Cardiac fibroblast (primary cell): ENCODE measurements at regions not wholly inside any gene's neighbourhood (a gene's known extent, or its start where the extent isn't known, plus 50 kb on each side); places are given as distances from the start of the nearest gene placed in this dataset.

Source experiments
- DNase-seq, 2 donors: peaks; one replicate each; pipeline versions ENCODE4 v3.0.0 to v3.0.0-alpha.2; 2010; ENCODE audit warnings: low read depth in 2 of 2
- H3K4me3 ChIP-seq, 2 donors: replicated peaks in 1 of 2; 1 replicate in 1 of 2; 2 replicates in 1 of 2; pipeline ENCODE4 v1.5.1; 2011; ENCODE audit warnings: low read depth in 2 of 2, low read length in 2 of 2, mild to moderate bottlenecking in 2 of 2, moderate library complexity in 1 of 2
- TF ChIP-seq, protein P1 (sequence below): IDR thresholded peaks from one replicate; pipeline ENCODE4 v1.5.1; 2011; ENCODE audit warnings: low read depth, mild to moderate bottlenecking, low read length, inconsistent platforms

- DNase-seq, result peak in 1 of 2 donors; percentile 74
- TF ChIP-seq, protein P1, sequence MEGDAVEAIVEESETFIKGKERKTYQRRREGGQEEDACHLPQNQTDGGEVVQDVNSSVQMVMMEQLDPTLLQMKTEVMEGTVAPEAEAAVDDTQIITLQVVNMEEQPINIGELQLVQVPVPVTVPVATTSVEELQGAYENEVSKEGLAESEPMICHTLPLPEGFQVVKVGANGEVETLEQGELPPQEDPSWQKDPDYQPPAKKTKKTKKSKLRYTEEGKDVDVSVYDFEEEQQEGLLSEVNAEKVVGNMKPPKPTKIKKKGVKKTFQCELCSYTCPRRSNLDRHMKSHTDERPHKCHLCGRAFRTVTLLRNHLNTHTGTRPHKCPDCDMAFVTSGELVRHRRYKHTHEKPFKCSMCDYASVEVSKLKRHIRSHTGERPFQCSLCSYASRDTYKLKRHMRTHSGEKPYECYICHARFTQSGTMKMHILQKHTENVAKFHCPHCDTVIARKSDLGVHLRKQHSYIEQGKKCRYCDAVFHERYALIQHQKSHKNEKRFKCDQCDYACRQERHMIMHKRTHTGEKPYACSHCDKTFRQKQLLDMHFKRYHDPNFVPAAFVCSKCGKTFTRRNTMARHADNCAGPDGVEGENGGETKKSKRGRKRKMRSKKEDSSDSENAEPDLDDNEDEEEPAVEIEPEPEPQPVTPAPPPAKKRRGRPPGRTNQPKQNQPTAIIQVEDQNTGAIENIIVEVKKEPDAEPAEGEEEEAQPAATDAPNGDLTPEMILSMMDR, result no peak
- H3K4me3 ChIP-seq, result no peak overlapping the region
Observed at GRCh38 chr2:236675051-236675450, 105.4 kb downstream of the ACKR3 start.

DNA sequence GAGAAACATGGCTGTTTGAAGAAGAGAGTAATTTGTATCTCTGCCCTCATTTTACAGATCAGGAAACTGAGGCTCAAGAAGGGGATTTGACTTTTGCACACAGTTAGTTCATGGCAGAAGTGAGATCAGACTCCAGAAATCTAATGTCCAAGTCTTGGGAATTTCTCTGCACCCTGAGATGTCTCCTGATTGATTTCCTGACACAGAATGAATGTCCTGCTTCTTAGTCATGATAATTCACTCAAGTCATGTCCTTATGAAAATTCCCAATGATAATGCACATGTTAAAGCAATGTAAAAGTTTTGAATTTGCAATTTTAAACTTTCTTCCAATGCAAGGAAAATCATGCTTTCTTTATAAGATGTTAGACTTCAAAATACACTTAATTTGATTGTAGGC is 105.9 kb downstream of the ACKR3 start:
- no peak overlapping the region for H3K4me3 ChIP-seq
- DNase-seq, result no peak
- TF ChIP-seq, protein P1, result no peak

DNA sequence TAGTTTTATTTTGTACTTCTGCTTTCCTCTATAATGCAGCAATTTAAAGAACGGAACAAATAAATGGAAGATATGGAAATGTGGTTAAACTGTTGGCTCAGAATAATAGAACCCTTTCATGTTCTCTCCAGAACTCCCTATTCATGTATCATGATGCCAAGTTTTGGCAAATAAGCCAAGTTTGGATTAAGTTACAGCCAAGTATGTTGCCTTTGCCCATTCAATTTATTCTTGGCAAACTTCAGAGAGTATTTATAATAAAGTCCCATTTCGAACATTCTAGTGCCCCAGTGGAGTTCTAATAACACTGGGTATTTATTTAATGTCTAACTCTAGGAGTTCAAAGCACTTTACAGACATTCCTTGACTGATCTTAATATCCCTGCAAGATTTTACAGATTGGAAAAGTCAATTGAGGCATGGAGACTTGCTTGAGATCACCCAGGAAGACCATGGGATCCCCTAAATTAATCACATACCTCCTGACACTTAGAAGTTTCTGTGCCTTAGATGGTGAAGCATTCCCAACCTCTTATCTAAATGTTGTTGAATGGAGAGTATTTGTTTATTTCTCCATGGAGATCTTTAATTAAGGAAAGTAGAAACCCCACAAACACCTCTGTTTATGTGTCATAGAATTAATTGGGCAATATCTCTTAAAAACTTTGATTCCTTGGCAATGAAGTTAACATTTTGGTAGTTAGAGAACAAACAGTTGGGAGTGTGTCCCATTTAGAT is 106.7 kb downstream of the ACKR3 start:
- no peak overlapping the region for H3K4me3 ChIP-seq
- TF ChIP-seq, protein P1, result no peak
- DNase-seq, result peak in 1 of 2 donors; percentile 47

DNA sequence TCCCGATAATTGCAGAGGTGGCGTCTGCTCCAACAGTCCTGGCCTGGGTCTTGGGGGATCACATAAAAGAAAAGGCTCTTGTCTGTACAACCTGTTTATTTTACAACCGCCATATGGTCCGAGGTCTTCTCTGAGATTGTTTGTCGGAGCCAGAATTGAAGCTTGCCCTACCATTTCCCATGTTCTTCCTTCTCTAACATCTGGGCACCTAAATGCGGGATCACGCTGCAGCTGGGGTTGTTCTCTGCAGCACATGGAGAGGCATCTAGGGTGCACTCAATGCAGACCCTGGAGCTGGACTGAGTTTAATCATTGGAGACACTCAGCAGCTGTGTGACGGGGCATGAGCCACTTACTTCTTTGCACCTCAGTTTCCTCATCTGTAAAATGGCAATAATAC is 107.7 kb downstream of the ACKR3 start:
- no peak for DNase-seq
- TF ChIP-seq, protein P1, result no peak
- H3K4me3 ChIP-seq, result no peak overlapping the region

DNA sequence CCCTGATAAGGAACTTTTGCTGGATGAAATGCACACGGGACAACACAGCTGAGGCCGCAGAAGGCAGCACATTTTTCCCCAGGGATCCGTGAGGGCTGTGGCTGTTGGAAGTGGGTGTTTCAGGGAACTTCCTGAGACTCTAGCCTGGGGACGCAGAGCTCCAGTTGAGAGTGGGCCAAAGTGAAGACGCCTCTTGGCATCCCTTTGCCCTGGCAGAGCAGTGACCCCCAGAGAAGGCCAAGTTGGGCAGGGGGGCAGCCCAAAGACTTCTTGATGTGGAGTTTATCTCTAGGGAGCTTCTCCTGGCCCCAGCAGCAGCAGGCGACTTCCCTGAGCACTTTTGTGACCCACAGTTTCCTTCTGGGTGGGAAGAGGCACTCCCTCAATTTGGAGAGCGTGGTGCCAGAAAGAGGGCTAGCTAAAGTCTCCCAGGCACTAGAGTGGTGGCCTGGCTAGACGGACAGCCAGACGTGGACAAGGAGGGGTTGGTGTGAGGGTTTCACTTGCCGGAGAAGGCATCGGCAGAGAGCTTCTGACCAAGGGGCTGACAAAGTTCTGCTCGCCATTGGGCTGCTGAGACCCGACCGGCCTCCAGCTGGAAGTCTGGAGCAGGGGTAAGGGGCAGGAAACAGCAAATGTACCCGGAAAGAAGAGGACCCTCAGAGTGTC is 108.8 kb downstream of the ACKR3 start:
- DNase-seq, result no peak
- H3K4me3 ChIP-seq, result no peak overlapping the region
- TF ChIP-seq, protein P1, result no peak

DNA sequence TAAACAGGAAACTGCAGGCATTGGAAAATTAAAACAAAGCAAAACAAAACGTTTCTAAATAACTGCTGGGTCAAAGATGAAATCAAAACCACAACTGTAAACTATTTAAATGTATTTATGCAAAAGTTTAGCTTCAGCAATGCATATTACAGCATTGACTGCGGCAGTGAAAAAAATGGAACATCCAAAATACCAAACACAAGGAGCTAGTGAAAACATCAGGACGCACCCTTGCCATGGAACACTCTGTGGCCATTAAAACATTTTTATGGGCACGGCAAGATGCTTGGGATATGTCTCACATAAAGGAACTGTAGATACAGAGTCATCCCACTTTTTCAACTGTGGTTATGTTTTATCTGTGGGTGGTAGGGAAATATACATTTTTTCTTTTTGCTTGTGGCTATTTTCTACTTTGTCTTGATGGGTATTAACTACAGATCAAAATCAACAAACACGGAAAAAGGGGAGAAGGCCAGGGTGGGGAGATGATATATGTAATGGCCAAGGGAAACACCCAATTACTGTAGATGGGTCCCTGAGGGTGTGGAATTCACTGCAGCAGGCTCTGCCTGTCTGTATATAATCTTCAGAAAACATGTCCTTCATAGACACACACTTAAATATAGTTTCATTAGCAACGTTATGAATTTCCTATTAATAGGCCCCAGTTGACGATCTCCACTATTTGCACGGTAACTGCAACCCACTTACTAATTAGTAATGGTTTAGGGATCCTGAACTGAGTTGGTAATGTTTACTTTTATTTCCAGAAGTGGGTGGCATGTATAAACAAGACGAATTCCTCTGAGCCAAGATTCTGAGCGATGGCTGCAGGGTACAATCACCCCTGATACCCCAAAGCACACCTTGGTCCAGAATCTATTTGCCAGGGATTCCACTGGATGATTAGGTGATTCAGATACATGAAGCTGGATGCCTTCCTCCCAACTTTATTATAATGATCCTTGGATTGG is 110.5 kb downstream of the ACKR3 start:
- no peak overlapping the region for H3K4me3 ChIP-seq
- TF ChIP-seq, protein P1, result no peak
- peak in 1 of 2 donors; percentile 20 for DNase-seq
